HepG2 (cell line): ENCODE measurements at regions not wholly inside any gene's neighbourhood (a gene's known extent, or its start where the extent isn't known, plus 50 kb on each side); places are given as distances from the start of the nearest gene placed in this dataset.

Experiments
- ATM ChIP-seq: fragments of 450-650 bp; IDR thresholded peaks from 2 replicates; pipeline ENCODE4 v1.7.1; 2017; ENCODE audit warnings: mild to moderate bottlenecking, borderline replicate concordance
- DDIT3 ChIP-seq: sonication (generic); formaldehyde crosslinking; IDR thresholded peaks from 2 replicates; pipeline ENCODE4 v1.4.0; 2020; ENCODE audit warnings: mild to moderate bottlenecking, missing genetic modification reagents
- FUBP1 ChIP-seq: sonication (generic); formaldehyde crosslinking; IDR thresholded peaks from 2 replicates; pipeline ENCODE4 v1.5.1; 2020; ENCODE audit warnings: missing genetic modification reagents, mild to moderate bottlenecking, borderline replicate concordance
- GABPB1 ChIP-seq: IDR thresholded peaks from 2 replicates; pipeline ENCODE4 v1.6.1; 2016; ENCODE audit warnings: mild to moderate bottlenecking, missing genetic modification reagents, moderate library complexity, missing compliant biosample characterization
- MBNL3 ChIP-seq: fragments of 250-450 bp; sonication (Bioruptor Pico); conservative IDR thresholded peaks from 2 replicates; pipeline ENCODE4 v1.8.0; 2022; ENCODE audit warnings: mild to moderate bottlenecking, inconsistent platforms
- MTERF4 ChIP-seq: sonication (generic); formaldehyde crosslinking; IDR thresholded peaks from 2 replicates; pipeline ENCODE4 v1.8.0; 2023; ENCODE audit warnings: mild to moderate bottlenecking, missing genetic modification reagents
- RBFOX2 ChIP-seq: fragments of 200-400 bp; formaldehyde crosslinking; IDR thresholded peaks from 2 replicates; pipeline ENCODE4 v1.6.1; 2017; ENCODE audit warnings: low read depth, mild to moderate bottlenecking, low read length
- SRSF9 ChIP-seq: fragments of 200-400 bp; formaldehyde crosslinking; IDR thresholded peaks from 2 replicates; pipeline ENCODE4 v1.6.1; 2018; ENCODE audit warnings: borderline replicate concordance, mild to moderate bottlenecking, low read depth, low read length; ENCODE audit not compliant: insufficient read depth, poor library complexity, severe bottlenecking
- ZNF564 ChIP-seq: sonication (generic); formaldehyde crosslinking; IDR thresholded peaks from 2 replicates; pipeline ENCODE4 v1.8.1; 2023; ENCODE audit warnings: mild to moderate bottlenecking, missing genetic modification reagents
- ZNF724P ChIP-seq: sonication (generic); formaldehyde crosslinking; IDR thresholded peaks from 2 replicates; pipeline ENCODE4 v1.8.0; 2022; ENCODE audit warnings: missing genetic modification reagents, borderline replicate concordance
- ZNF841 ChIP-seq: sonication (generic); formaldehyde crosslinking; IDR thresholded peaks from 2 replicates; pipeline ENCODE4 v1.8.1; 2023; ENCODE audit warnings: missing genetic modification reagents, borderline replicate concordance
- ZSCAN22 ChIP-seq: sonication (generic); formaldehyde crosslinking; IDR thresholded peaks from 2 replicates; pipeline ENCODE4 v1.4.0; 2020; ENCODE audit warnings: mild to moderate bottlenecking, missing genetic modification reagents

- TF ChIP-seq ZSCAN22 (CRISPR knock-in tag) (no peak), MTERF4 (CRISPR knock-in tag) (no peak), ZNF841 (CRISPR knock-in tag) (no peak), SRSF9 (no peak), ZNF724P (no peak), FUBP1 (CRISPR knock-in tag) (no peak), DDIT3 (CRISPR knock-in tag) (no peak), RBFOX2 (no peak), MBNL3 (CRISPR knock-in tag) (no peak), ATM (no peak), ZNF564 (CRISPR knock-in tag) (no peak), GABPB1 (no peak)
Measured at GRCh38 chr2:10187661-10188060, 65.1 kb downstream of the RRM2 start (continued).
